SK-N-SH treated with all-trans-retinoic acid at 6 μM for 48 hours (cell line): ENCODE measurements at regions not wholly inside any gene's neighbourhood (a gene's known extent, or its start where the extent isn't known, plus 50 kb on each side); places are given as distances from the start of the nearest gene placed in this dataset.

Experiments
- ATAC-seq: fragments of 200-7000 bp; cut with Tn5 transposase; 3 replicates; pipeline ENCODE4 v1.9.1; 2020; ENCODE audit warnings: mild to moderate bottlenecking, moderate library complexity
- ARNTL ChIP-seq: fragments of 450-650 bp; formaldehyde crosslinking; IDR thresholded peaks from 2 replicates; pipeline ENCODE4 v1.5.0; 2020; ENCODE audit warnings: low read depth, mild to moderate bottlenecking, moderate library complexity, borderline replicate concordance
- BACH2 ChIP-seq: fragments of 250-450 bp; sonication (Bioruptor Pico); IDR thresholded peaks from 2 replicates; pipeline ENCODE4 v1.9.0; 2021; ENCODE audit warnings: mild to moderate bottlenecking, borderline replicate concordance
- CREB5 ChIP-seq: fragments of 250-450 bp; sonication (Bioruptor Pico); IDR thresholded peaks from 2 replicates; pipeline ENCODE4 v1.5.1; 2020; ENCODE audit warnings: low read depth, mild to moderate bottlenecking, moderate library complexity
- CSDC2 ChIP-seq: fragments of 250-450 bp; sonication (Bioruptor Pico); IDR thresholded peaks from 2 replicates; pipeline ENCODE4 v1.5.0; 2020; ENCODE audit warnings: mild to moderate bottlenecking, moderate library complexity
- ESRRG ChIP-seq: fragments of 250-450 bp; sonication (Bioruptor Pico); IDR thresholded peaks from 2 replicates; pipeline ENCODE4 v1.6.1; 2021; ENCODE audit warnings: mild to moderate bottlenecking
- GLIS3 ChIP-seq: fragments of 250-450 bp; sonication (Bioruptor Pico); IDR thresholded peaks from 2 replicates; pipeline ENCODE4 v1.5.0; 2020; ENCODE audit warnings: mild to moderate bottlenecking, moderate library complexity
- ISL1 ChIP-seq: fragments of 250-450 bp; sonication (Bioruptor Pico); IDR thresholded peaks from 2 replicates; pipeline ENCODE4 v2.1.2; 2022; ENCODE audit warnings: mild to moderate bottlenecking, moderate library complexity
- OSR1 ChIP-seq: fragments of 250-450 bp; sonication (Bioruptor Pico); IDR thresholded peaks from 2 replicates; pipeline ENCODE4 v1.8.0; 2022; ENCODE audit warnings: moderate library complexity, mild to moderate bottlenecking, inconsistent platforms
- PATZ1 ChIP-seq: fragments of 250-450 bp; sonication (Bioruptor Pico); IDR thresholded peaks from 2 replicates; pipeline ENCODE4 v1.8.0; 2020; ENCODE audit warnings: mild to moderate bottlenecking, moderate library complexity, borderline replicate concordance
- POU6F1 ChIP-seq: fragments of 250-450 bp; sonication (Bioruptor Pico); IDR thresholded peaks from 2 replicates; pipeline ENCODE4 v1.8.0; 2021; ENCODE audit warnings: low read depth, mild to moderate bottlenecking, moderate library complexity, borderline replicate concordance
- PPARA ChIP-seq: fragments of 250-450 bp; sonication (Bioruptor Pico); IDR thresholded peaks from 2 replicates; pipeline ENCODE4 v1.5.0; 2020; ENCODE audit warnings: mild to moderate bottlenecking, borderline replicate concordance
- RARB ChIP-seq: fragments of 250-450 bp; sonication (Bioruptor Pico); IDR thresholded peaks from 2 replicates; pipeline ENCODE4 v1.8.0; 2021; ENCODE audit warnings: mild to moderate bottlenecking, moderate library complexity
- SNAI2 ChIP-seq: fragments of 250-450 bp; sonication (Bioruptor Pico); IDR thresholded peaks from 2 replicates; pipeline ENCODE4 v1.5.0; 2020; ENCODE audit warnings: mild to moderate bottlenecking, moderate library complexity
- TCF4 ChIP-seq: fragments of 250-450 bp; sonication (Bioruptor Pico); IDR thresholded peaks from 2 replicates; pipeline ENCODE4 v1.8.0; 2021; ENCODE audit warnings: mild to moderate bottlenecking, moderate library complexity, borderline replicate concordance
- TOX ChIP-seq: fragments of 250-450 bp; sonication (Bioruptor Pico); IDR thresholded peaks from 2 replicates; pipeline ENCODE4 v1.8.0; 2021; ENCODE audit warnings: mild to moderate bottlenecking, moderate library complexity, borderline replicate concordance
- ZFP3 ChIP-seq: fragments of 250-450 bp; sonication (Bioruptor Pico); IDR thresholded peaks from 2 replicates; pipeline ENCODE4 v1.5.0; 2020; ENCODE audit warnings: mild to moderate bottlenecking, moderate library complexity
- ZFP30 ChIP-seq: fragments of 450-650 bp; formaldehyde crosslinking; IDR thresholded peaks from 2 replicates; pipeline ENCODE4 v1.5.0; 2022; ENCODE audit warnings: mild to moderate bottlenecking, moderate library complexity
- ZNF565 ChIP-seq: fragments of 450-650 bp; formaldehyde crosslinking; conservative IDR thresholded peaks from 2 replicates; pipeline ENCODE4 v1.5.0; 2020; ENCODE audit warnings: low read depth, mild to moderate bottlenecking, moderate library complexity
- ZNF70 ChIP-seq: fragments of 450-650 bp; formaldehyde crosslinking; IDR thresholded peaks from 2 replicates; pipeline ENCODE4 v1.5.0; 2020; ENCODE audit warnings: mild to moderate bottlenecking, moderate library complexity
- ZNF8 ChIP-seq: fragments of 450-650 bp; formaldehyde crosslinking; IDR thresholded peaks from 2 replicates; pipeline ENCODE4 v1.5.0; 2020; ENCODE audit warnings: mild to moderate bottlenecking, moderate library complexity
- TF ChIP-seq, protein P1 (sequence below): fragments of 250-450 bp; sonication (Bioruptor Pico); IDR thresholded peaks from 2 replicates; pipeline ENCODE4 v1.5.0; 2020; ENCODE audit warnings: mild to moderate bottlenecking, moderate library complexity
- TF ChIP-seq, protein P2 (sequence below): fragments of 250-450 bp; sonication (Bioruptor Pico); IDR thresholded peaks from 2 replicates; pipeline ENCODE4 v1.5.1; 2021; ENCODE audit warnings: mild to moderate bottlenecking, moderate library complexity

- no peak for TF ChIP-seq CSDC2
- no peak for TF ChIP-seq RARB (CRISPR knock-in tag)
- TF ChIP-seq ZNF8: no peak
- TF ChIP-seq SNAI2 (CRISPR knock-in tag): no peak
- no peak for TF ChIP-seq ARNTL (CRISPR knock-in tag)
- TF ChIP-seq TCF4: no peak
- no peak for TF ChIP-seq ISL1 (CRISPR knock-in tag)
- no peak for TF ChIP-seq ZNF70
- TF ChIP-seq BACH2 (CRISPR knock-in tag): no peak
- ATAC-seq: no peak
These were observed 352.5 kb upstream of the PITX2 start for GRCh38 chr4:110975338-110975737.

GRCh38 chr4:110977554-110977953 is 354.7 kb upstream of the PITX2 start:
- no peak for ATAC-seq
- TF ChIP-seq BACH2 (CRISPR knock-in tag) (no peak), POU6F1 (CRISPR knock-in tag) (no peak)

- ATAC-seq: no peak
- TF ChIP-seq CSDC2 (no peak), RARB (CRISPR knock-in tag) (no peak), TOX (CRISPR knock-in tag) (no peak), ESRRG (CRISPR knock-in tag) (no peak), GLIS3 (CRISPR knock-in tag) (no peak), PPARA (CRISPR knock-in tag) (no peak), OSR1 (no peak), TCF4 (no peak)
- TF ChIP-seq, protein P1, sequence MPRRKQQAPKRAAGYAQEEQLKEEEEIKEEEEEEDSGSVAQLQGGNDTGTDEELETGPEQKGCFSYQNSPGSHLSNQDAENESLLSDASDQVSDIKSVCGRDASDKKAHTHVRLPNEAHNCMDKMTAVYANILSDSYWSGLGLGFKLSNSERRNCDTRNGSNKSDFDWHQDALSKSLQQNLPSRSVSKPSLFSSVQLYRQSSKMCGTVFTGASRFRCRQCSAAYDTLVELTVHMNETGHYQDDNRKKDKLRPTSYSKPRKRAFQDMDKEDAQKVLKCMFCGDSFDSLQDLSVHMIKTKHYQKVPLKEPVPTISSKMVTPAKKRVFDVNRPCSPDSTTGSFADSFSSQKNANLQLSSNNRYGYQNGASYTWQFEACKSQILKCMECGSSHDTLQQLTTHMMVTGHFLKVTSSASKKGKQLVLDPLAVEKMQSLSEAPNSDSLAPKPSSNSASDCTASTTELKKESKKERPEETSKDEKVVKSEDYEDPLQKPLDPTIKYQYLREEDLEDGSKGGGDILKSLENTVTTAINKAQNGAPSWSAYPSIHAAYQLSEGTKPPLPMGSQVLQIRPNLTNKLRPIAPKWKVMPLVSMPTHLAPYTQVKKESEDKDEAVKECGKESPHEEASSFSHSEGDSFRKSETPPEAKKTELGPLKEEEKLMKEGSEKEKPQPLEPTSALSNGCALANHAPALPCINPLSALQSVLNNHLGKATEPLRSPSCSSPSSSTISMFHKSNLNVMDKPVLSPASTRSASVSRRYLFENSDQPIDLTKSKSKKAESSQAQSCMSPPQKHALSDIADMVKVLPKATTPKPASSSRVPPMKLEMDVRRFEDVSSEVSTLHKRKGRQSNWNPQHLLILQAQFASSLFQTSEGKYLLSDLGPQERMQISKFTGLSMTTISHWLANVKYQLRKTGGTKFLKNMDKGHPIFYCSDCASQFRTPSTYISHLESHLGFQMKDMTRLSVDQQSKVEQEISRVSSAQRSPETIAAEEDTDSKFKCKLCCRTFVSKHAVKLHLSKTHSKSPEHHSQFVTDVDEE (CRISPR knock-in tag): no peak
- TF ChIP-seq, protein P2, sequence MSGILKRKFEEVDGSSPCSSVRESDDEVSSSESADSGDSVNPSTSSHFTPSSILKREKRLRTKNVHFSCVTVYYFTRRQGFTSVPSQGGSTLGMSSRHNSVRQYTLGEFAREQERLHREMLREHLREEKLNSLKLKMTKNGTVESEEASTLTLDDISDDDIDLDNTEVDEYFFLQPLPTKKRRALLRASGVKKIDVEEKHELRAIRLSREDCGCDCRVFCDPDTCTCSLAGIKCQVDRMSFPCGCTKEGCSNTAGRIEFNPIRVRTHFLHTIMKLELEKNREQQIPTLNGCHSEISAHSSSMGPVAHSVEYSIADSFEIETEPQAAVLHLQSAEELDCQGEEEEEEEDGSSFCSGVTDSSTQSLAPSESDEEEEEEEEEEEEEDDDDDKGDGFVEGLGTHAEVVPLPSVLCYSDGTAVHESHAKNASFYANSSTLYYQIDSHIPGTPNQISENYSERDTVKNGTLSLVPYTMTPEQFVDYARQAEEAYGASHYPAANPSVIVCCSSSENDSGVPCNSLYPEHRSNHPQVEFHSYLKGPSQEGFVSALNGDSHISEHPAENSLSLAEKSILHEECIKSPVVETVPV (CRISPR knock-in tag): no peak
These were observed 355.9 kb upstream of the PITX2 start for GRCh38 chr4:110978761-110979160.

DNA sequence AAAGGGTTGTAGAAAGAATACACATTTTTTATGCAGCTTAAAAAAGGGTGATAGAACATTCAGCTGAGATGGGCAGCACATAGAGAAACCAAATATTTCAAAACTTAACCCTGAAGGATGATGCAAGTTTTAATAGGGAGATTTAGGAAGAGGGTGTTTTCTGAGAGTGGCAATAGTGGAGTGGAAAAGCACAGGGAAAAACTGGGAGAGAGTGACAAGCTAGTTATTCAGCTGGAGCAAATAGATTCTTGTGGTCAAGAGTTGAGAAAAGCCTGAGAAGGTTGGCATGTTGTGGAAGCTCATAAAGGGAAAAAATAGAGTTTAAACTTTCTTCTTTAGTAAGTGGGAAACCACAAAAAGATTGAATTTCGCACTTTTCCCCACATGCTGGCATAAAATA is 359.6 kb upstream of the PITX2 start:
- no peak for ATAC-seq
- TF ChIP-seq ISL1 (CRISPR knock-in tag): no peak
- no peak for TF ChIP-seq ZNF70
- TF ChIP-seq PPARA (CRISPR knock-in tag): no peak
- TF ChIP-seq ZNF8: no peak
- TF ChIP-seq ZNF565 (CRISPR knock-in tag): no peak
- TF ChIP-seq TOX (CRISPR knock-in tag): no peak
- TF ChIP-seq, protein P1 (CRISPR knock-in tag): no peak
- no peak for TF ChIP-seq CREB5
- no peak for TF ChIP-seq ZFP30 (CRISPR knock-in tag)
- no peak for TF ChIP-seq PATZ1
- no peak for TF ChIP-seq GLIS3 (CRISPR knock-in tag)
- TF ChIP-seq RARB (CRISPR knock-in tag): no peak
- no peak for TF ChIP-seq ESRRG (CRISPR knock-in tag)
- no peak for TF ChIP-seq ARNTL (CRISPR knock-in tag)
- no peak for TF ChIP-seq OSR1
- no peak for TF ChIP-seq CSDC2
- no peak for TF ChIP-seq POU6F1 (CRISPR knock-in tag)
- TF ChIP-seq ZFP3 (CRISPR knock-in tag): no peak
